Breast epithelium (tissue), 3 donors: ENCODE measurements at regions not wholly inside any gene's neighbourhood (a gene's known extent, or its start where the extent isn't known, plus 50 kb on each side); places are given as distances from the start of the nearest gene placed in this dataset.

ENCODE experiments used
- POLR2A ChIP-seq: fragments of 450-650 bp; IDR thresholded peaks from one replicate; pipeline ENCODE4 v1.6.1; 2016; ENCODE audit warnings: antibody characterized with exemption, mild to moderate bottlenecking, moderate library complexity
- POLR2AphosphoS5 ChIP-seq, 3 donors: sonication (generic); formaldehyde crosslinking; IDR thresholded peaks; one replicate each; pipeline ENCODE4 v1.6.1; 2017; ENCODE audit warnings: antibody characterized with exemption in 3 of 3
- TF ChIP-seq, protein P1 (sequence below), 3 donors: fragments of 450-650 bp; IDR thresholded peaks; one replicate each; pipeline ENCODE4 v1.5.1; 2016 to 2017; ENCODE audit warnings: antibody characterized with exemption in 3 of 3, mild to moderate bottlenecking in 3 of 3, moderate library complexity in 3 of 3

DNA sequence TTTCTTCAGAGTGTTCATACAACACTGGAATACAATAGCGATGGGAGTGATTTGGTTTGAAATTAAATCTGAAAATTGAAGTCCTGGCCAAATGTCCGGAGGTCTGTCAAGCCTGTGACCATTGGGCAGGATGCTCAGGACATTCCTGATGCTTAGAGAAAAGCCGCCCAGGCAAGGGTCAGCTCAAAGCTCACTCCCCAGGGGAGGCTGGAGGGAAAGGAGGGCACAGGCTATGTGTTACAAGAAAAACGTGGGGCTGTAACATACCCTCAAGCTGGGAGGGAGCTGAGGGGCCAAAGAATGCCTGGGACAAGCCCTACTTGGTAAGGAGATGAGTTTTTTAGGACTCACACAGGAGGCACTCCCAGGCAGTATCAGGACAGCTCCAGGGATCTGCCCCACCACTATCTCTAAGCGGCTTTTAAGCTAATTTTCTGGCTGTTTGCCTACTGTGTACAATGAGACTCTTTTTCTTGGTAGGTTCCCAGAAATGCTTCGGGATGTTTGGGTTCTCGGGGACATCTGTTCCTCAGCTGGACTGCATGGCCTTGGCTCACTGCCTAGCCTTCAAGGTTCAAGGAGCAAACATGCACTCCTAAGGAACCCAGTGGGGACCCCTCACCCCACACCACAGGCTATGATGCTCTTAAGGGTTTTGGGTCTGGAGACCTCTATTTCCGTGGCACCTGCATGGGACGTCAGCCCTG, 500.1 kb downstream of the BRD1 start:
- TF ChIP-seq, protein P1, sequence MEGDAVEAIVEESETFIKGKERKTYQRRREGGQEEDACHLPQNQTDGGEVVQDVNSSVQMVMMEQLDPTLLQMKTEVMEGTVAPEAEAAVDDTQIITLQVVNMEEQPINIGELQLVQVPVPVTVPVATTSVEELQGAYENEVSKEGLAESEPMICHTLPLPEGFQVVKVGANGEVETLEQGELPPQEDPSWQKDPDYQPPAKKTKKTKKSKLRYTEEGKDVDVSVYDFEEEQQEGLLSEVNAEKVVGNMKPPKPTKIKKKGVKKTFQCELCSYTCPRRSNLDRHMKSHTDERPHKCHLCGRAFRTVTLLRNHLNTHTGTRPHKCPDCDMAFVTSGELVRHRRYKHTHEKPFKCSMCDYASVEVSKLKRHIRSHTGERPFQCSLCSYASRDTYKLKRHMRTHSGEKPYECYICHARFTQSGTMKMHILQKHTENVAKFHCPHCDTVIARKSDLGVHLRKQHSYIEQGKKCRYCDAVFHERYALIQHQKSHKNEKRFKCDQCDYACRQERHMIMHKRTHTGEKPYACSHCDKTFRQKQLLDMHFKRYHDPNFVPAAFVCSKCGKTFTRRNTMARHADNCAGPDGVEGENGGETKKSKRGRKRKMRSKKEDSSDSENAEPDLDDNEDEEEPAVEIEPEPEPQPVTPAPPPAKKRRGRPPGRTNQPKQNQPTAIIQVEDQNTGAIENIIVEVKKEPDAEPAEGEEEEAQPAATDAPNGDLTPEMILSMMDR (IDR thresholded peaks at IDR 0.05): no peak
- TF ChIP-seq POLR2AphosphoS5 (IDR thresholded peaks at IDR 0.05) (no peak), POLR2A (no peak)
